Naive thymus-derived CD4-positive, alpha-beta T cell (primary cell): ENCODE measurements at regions not wholly inside any gene's neighbourhood (a gene's known extent, or its start where the extent isn't known, plus 50 kb on each side); places are given as distances from the start of the nearest gene placed in this dataset.

Experiments
- ATAC-seq: fragments of 150-1000 bp; cut with Tn5 transposase; 2 replicates; pipeline ENCODE4 v1.10.0; 2021; ENCODE audit warnings: mild to moderate bottlenecking, moderate library complexity
- CTCF ChIA-PET: fragments of 350-600 bp; sonication (Branson Sonifier 250); formaldehyde crosslinking; loops from one replicate; lab custom pipeline; 2021; ENCODE audit warnings: antibody characterized with exemption; lab: Charles Lee
- POLR2A ChIA-PET: fragments of 350-600 bp; sonication (Branson Sonifier 250); formaldehyde crosslinking; loops from one replicate; lab custom pipeline; 2021; ENCODE audit warnings: antibody characterized with exemption, inconsistent platforms; lab: Charles Lee
- DNase-seq, 9 donors: peaks; one replicate each; pipeline versions ENCODE4 v3.0.0 to v3.0.0-alpha.2; 2020 to 2022; ENCODE audit warnings: mixed read lengths in 1 of 9
- H3K27ac ChIP-seq: one replicate; pipeline ENCODE4 v1.7.0; 2013; ENCODE audit warnings: mild to moderate bottlenecking, low read depth, low read length, moderate library complexity
- H3K27me3 ChIP-seq, 2 donors: one replicate each; pipeline ENCODE4 v1.7.0; 2013; ENCODE audit warnings: low read length in 2 of 2, mild to moderate bottlenecking in 2 of 2, moderate library complexity in 2 of 2; ENCODE audit not compliant: control insufficient read depth in 2 of 2, insufficient read depth in 2 of 2
- H3K36me3 ChIP-seq, 3 experiments: 1 replicate in 2 of 3; 2 replicates in 1 of 3; pipeline ENCODE4 v1.7.0; 2013; ENCODE audit warnings: low read length in 3 of 3, mild to moderate bottlenecking in 3 of 3, moderate library complexity in 1 of 3; ENCODE audit not compliant: insufficient read depth in 3 of 3, control insufficient read depth in 2 of 3
- H3K4me1 ChIP-seq, 2 donors: one replicate each; pipeline ENCODE4 v1.7.0; 2013; ENCODE audit warnings: low read length in 2 of 2, mild to moderate bottlenecking in 2 of 2, moderate library complexity in 1 of 2; ENCODE audit not compliant: control insufficient read depth in 2 of 2, insufficient read depth in 2 of 2
- H3K4me3 ChIP-seq: 2 replicates; pipeline ENCODE4 v1.7.0; 2013; ENCODE audit warnings: mild to moderate bottlenecking, low read length
- H3K9me3 ChIP-seq, 3 experiments: 1 replicate in 2 of 3; 2 replicates in 1 of 3; pipeline ENCODE4 v1.7.0; 2013; ENCODE audit warnings: low read length in 3 of 3; ENCODE audit not compliant: control insufficient read depth in 2 of 3
- H3K27ac Mint-ChIP-seq, 9 donors: one replicate each; pipeline ENCODE4 v1.8.0; 2020 to 2022; ENCODE audit warnings: mixed read lengths in 9 of 9, mild to moderate bottlenecking in 8 of 9, moderate library complexity in 5 of 9, inconsistent platforms in 2 of 9
- H3K27me3 Mint-ChIP-seq, 5 donors: one replicate each; pipeline ENCODE4 v1.8.0; 2021 to 2022; ENCODE audit warnings: mixed read lengths in 5 of 5, mild to moderate bottlenecking in 1 of 5
- H3K36me3 Mint-ChIP-seq, 5 donors: one replicate each; pipeline ENCODE4 v1.8.0; 2020 to 2022; ENCODE audit warnings: mixed read lengths in 5 of 5, mild to moderate bottlenecking in 3 of 5, inconsistent platforms in 1 of 5
- H3K4me1 Mint-ChIP-seq, 7 donors: one replicate each; pipeline ENCODE4 v1.8.0; 2020 to 2022; ENCODE audit warnings: mixed read lengths in 7 of 7, mild to moderate bottlenecking in 3 of 7, inconsistent platforms in 1 of 7
- H3K4me3 Mint-ChIP-seq, 10 donors: one replicate each; pipeline ENCODE4 v1.8.0; 2020 to 2022; ENCODE audit warnings: mild to moderate bottlenecking in 10 of 10, mixed read lengths in 10 of 10, moderate library complexity in 6 of 10, inconsistent platforms in 2 of 10
- H3K9me3 Mint-ChIP-seq, 11 donors: one replicate each; pipeline ENCODE4 v1.8.0; 2020 to 2022; ENCODE audit warnings: mixed read lengths in 11 of 11, mild to moderate bottlenecking in 4 of 11, inconsistent platforms in 1 of 11, moderate library complexity in 1 of 11
- intact Hi-C, 2 donors: fragments of 100-400 bp; cut with micrococcal nuclease; formaldehyde crosslinking; loops; one replicate each; pipeline ENCODE4 v1.15.1; 2023

DNA sequence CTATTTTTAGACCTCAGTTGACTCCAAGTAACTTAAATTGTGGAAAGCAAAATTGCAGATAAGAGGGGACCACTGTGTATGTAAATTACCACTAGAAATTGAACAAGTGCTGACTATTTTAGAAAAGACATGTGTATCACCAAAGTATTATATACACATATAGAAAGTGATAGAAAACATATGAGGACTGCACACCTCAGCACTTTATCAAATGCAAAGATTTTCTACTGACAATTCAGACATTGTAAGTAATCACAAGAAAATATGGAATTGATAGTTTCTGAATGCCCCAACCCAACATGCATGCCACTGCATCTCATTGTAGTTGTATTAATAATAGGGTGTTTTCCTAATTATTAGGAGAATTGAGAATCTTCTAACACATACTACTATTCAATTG lies 536.5 kb downstream of the CDH11 start:
- H3K4me3 Mint-ChIP-seq, result no peak overlapping the region
- H3K4me1 Mint-ChIP-seq, result no peaks in the 10 kb centered on the region
- Histone ChIP-seq H3K9me3 (no peaks in the 10 kb centered on the region), H3K4me3 (no peak overlapping the region), H3K27ac (no peak overlapping the region), H3K27me3 (no peaks in the 10 kb centered on the region), H3K36me3 (no peaks in the 10 kb centered on the region), H3K4me1 (no peaks in the 10 kb centered on the region)
- intact Hi-C loops, result no loop called here
- DNase-seq (no peak), ATAC-seq (no peak)
- peaks cover 0 to 28% (median 8%) of the 10 kb centered on the region in 11 donors for H3K9me3 Mint-ChIP-seq
- ChIA-PET CTCF (no interaction called here), POLR2A (no interaction called here)
- no peaks in the 10 kb centered on the region for H3K36me3 Mint-ChIP-seq
- no peak overlapping the region for H3K27ac Mint-ChIP-seq
- H3K27me3 Mint-ChIP-seq, result no peaks in the 10 kb centered on the region

DNA sequence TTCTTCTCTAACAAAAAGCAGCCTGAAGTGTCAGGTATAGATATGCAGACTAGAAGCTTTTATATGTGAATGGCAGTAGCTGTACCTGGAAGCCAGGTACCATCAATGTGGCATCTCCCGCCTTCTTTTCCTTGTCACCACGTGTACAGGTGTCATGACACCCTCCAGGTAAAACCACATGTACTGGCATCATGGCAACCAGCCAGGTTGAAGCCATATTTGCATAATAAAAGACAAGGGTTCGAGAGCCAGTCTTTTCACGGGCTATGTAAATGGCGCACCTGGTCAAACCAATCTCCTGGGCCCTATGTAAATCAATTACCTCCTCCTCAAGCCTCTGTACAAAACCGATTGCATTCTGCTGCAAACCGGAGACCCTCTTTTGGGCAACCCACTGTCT lies 541.3 kb downstream of the CDH11 start:
- no peak for ATAC-seq
- no peak overlapping the region for H3K27ac ChIP-seq
- peaks cover 0 to 19% (median 4%) of the 10 kb centered on the region in 11 donors for H3K9me3 Mint-ChIP-seq

DNA sequence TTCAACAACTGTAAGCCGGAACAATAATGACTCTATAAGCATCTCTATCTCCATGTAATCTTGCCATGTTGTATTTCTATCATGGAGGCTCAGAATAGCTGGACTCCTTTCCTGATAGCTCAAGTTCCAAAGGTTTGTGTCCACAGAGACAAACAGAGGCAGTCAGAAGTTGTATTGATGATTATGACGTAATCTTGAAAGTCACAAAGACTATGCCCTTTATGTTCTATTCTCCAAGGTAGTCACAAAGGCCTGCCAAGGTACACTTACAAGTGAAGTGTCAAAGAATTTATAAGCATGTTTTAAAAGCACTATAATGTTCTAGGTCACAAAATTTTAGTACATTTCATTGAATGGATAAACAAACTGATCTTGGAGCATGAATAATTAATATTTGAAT lies 542.2 kb downstream of the CDH11 start:
- H3K27ac Mint-ChIP-seq, result no peak overlapping the region
- Histone ChIP-seq H3K4me3 (no peak overlapping the region), H3K27ac (no peak overlapping the region), H3K9me3 (no peaks in the 10 kb centered on the region), H3K36me3 (no peaks in the 10 kb centered on the region), H3K4me1 (no peaks in the 10 kb centered on the region), H3K27me3 (no peaks in the 10 kb centered on the region)
- intact Hi-C loops, result no loop called here
- peaks cover 0 to 25% (median 4%) of the 10 kb centered on the region in 11 donors for H3K9me3 Mint-ChIP-seq
- POLR2A ChIA-PET, result no interaction called here
- DNase-seq (no peak), ATAC-seq (no peak)
- H3K27me3 Mint-ChIP-seq, result no peaks in the 10 kb centered on the region
- H3K4me3 Mint-ChIP-seq, result no peak overlapping the region
- no peaks in the 10 kb centered on the region for H3K4me1 Mint-ChIP-seq
- CTCF ChIA-PET, result no interaction called here
- H3K36me3 Mint-ChIP-seq, result no peaks in the 10 kb centered on the region

More for the DNA sequence above, 541.3 kb downstream of the CDH11 start:
- Mint-ChIP-seq H3K4me1 (no peaks in the 10 kb centered on the region), H3K27me3 (no peaks in the 10 kb centered on the region), H3K27ac (no peak overlapping the region), H3K36me3 (no peaks in the 10 kb centered on the region), H3K4me3 (no peak overlapping the region)
- H3K36me3 ChIP-seq, result no peaks in the 10 kb centered on the region
- H3K4me1 ChIP-seq, result no peaks in the 10 kb centered on the region
- no peaks in the 10 kb centered on the region for H3K27me3 ChIP-seq
- no peak overlapping the region for H3K4me3 ChIP-seq
- intact Hi-C loops, result no loop called here
- H3K9me3 ChIP-seq, result no peaks in the 10 kb centered on the region
- DNase-seq, result no peak
- ChIA-PET CTCF (no interaction called here), POLR2A (no interaction called here)

DNA sequence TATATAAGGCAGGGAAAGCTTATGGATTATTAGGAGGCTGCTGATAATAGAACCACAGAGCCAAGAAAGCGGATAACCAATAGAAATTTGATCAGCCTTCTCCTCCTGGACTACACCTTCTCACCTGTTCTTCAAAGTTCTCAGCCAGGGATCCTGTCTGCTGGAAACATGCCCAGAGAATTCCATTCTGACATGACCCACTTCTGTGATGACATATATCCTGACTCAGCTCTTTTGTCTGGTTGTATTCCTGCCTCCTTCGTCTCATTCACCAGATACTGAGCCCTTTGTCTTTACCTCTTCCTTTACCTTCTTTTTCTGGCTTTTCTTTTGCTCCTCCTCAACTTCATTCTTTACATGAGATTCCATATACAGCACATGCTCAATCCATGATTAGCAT lies 576.1 kb downstream of the CDH11 start:
- DNase-seq, result no peak

DNA sequence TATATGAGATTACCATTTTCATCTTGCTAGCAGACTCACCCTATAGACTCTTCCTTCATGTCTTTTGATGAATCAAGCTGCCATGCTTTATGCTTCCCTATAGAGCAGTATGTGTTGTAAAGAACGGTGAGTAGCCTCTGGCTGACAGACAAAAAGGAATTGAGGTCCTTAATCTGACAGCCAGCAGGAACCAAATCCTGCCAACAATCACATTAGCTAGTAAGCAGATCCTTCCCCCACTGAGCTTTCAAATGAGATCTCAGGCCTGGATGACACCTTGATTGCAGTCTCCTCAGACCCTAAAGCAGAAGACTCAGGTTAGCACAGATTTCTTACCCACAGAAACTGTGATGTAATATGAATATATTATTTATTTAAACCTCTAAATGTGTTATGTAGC lies 577.0 kb downstream of the CDH11 start:
- H3K9me3 Mint-ChIP-seq, result peaks cover 0 to 41% (median 13%) of the 10 kb centered on the region in 11 donors
- intact Hi-C loops, result no loop called here
- Histone ChIP-seq H3K4me1 (no peaks in the 10 kb centered on the region), H3K9me3 (peaks cover 0 to 4% (median 0%) of the 10 kb centered on the region in 3 experiments), H3K4me3 (no peak overlapping the region), H3K27ac (no peak overlapping the region), H3K36me3 (no peaks in the 10 kb centered on the region), H3K27me3 (no peaks in the 10 kb centered on the region)
- no peak overlapping the region for H3K4me3 Mint-ChIP-seq
- CTCF ChIA-PET, result no interaction called here
- no peaks in the 10 kb centered on the region for H3K27me3 Mint-ChIP-seq
- DNase-seq (no peak), ATAC-seq (no peak)
- no peaks in the 10 kb centered on the region for H3K36me3 Mint-ChIP-seq
- H3K27ac Mint-ChIP-seq, result no peak overlapping the region
- POLR2A ChIA-PET, result no interaction called here
- H3K4me1 Mint-ChIP-seq, result no peaks in the 10 kb centered on the region

More for the DNA sequence above, 576.1 kb downstream of the CDH11 start:
- H3K27ac ChIP-seq, result no peak overlapping the region
- no peaks in the 10 kb centered on the region for H3K4me1 ChIP-seq
- Mint-ChIP-seq H3K4me3 (no peak overlapping the region), H3K4me1 (no peaks in the 10 kb centered on the region), H3K36me3 (no peaks in the 10 kb centered on the region), H3K27ac (no peak overlapping the region), H3K9me3 (peaks cover 0 to 41% (median 13%) of the 10 kb centered on the region in 11 donors), H3K27me3 (no peaks in the 10 kb centered on the region)
- no peaks in the 10 kb centered on the region for H3K9me3 ChIP-seq
- intact Hi-C loops, result no loop called here
- ATAC-seq, result no peak
- POLR2A ChIA-PET, result no interaction called here
- H3K4me3 ChIP-seq, result no peak overlapping the region
- no peaks in the 10 kb centered on the region for H3K27me3 ChIP-seq
- CTCF ChIA-PET, result no interaction called here
- H3K36me3 ChIP-seq, result no peaks in the 10 kb centered on the region

DNA sequence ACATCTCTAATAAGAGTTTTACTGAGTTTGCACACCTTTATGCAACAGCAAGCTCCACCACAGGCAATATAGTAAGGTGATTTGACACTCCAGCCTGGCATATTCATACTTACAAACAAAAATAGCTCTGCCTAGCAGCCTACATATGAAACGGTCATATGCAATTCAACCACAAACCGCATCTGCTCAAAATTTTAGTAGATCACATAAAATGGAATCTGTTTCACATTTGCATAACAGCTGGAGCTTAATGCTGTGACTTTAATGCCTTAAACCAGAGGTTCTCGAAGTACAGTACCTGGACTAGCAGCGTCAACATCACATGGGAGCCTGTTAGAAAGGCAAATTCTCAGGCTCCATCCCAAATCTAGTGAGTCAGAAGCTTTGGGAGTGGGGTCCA lies 578.4 kb downstream of the CDH11 start:
- H3K9me3 Mint-ChIP-seq, result peaks cover 3 to 36% (median 10%) of the 10 kb centered on the region in 11 donors
- Histone ChIP-seq H3K4me1 (no peaks in the 10 kb centered on the region), H3K4me3 (no peak overlapping the region), H3K27ac (no peak overlapping the region), H3K36me3 (no peaks in the 10 kb centered on the region), H3K27me3 (no peaks in the 10 kb centered on the region), H3K9me3 (peaks cover 0 to 6% (median 0%) of the 10 kb centered on the region in 3 experiments)
- H3K27me3 Mint-ChIP-seq, result no peaks in the 10 kb centered on the region
- H3K4me3 Mint-ChIP-seq, result no peak overlapping the region
- POLR2A ChIA-PET, result no interaction called here
- CTCF ChIA-PET, result no interaction called here
- no peaks in the 10 kb centered on the region for H3K4me1 Mint-ChIP-seq
- no peak for ATAC-seq
- peaks cover 0 to 6% (median 0%) of the 10 kb centered on the region in 5 donors for H3K36me3 Mint-ChIP-seq
- intact Hi-C loops, result no loop called here
- H3K27ac Mint-ChIP-seq, result no peak overlapping the region
- DNase-seq, result no peak

DNA sequence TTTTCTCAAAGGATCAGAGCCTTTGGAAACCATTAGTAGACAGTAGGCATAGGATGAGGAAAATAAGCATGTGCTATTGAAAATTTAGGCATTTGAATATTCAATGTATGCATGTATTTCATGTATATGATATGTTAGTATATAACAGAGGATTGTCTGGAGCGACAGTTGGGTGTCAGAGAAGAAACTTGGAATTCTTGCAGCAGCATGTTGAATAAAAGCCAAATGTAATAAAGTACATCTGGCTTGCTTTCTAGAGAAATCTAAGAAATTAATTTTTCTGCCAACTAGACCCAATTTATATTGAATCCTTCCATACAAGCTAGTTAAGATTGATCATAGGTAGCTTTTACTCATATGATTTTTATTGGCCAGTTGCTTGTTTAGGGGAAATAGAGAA lies 578.8 kb downstream of the CDH11 start:
- intact Hi-C loops, result no loop called here
- Histone ChIP-seq H3K9me3 (peaks cover 0 to 6% (median 0%) of the 10 kb centered on the region in 3 experiments), H3K4me3 (no peak overlapping the region), H3K27me3 (no peaks in the 10 kb centered on the region), H3K27ac (no peak overlapping the region), H3K4me1 (no peaks in the 10 kb centered on the region), H3K36me3 (no peaks in the 10 kb centered on the region)
- POLR2A ChIA-PET, result no interaction called here
- Mint-ChIP-seq H3K27ac (no peak overlapping the region), H3K4me1 (no peaks in the 10 kb centered on the region), H3K36me3 (peaks cover 0 to 6% (median 0%) of the 10 kb centered on the region in 5 donors), H3K4me3 (no peak overlapping the region), H3K27me3 (no peaks in the 10 kb centered on the region), H3K9me3 (peaks cover 3 to 37% (median 10%) of the 10 kb centered on the region in 11 donors)
- no peak for DNase-seq
- ATAC-seq, result no peak
- CTCF ChIA-PET, result no interaction called here
